HCT116 (cell line): ENCODE measurements at regions not wholly inside any gene's neighbourhood (a gene's known extent, or its start where the extent isn't known, plus 50 kb on each side); places are given as distances from the start of the nearest gene placed in this dataset.

Experiments used
- ATAC-seq: fragments of 200-7000 bp; cut with Tn5 transposase; 2 replicates; pipeline ENCODE4 v1.9.1; 2020; ENCODE audit warnings: mild to moderate bottlenecking, moderate library complexity
- BruUV-seq: library from RNA; stranded (reverse); fragments of 400-500 nt; replicated peaks from 2 replicates; lab custom pipeline; 2021; lab: Mats Ljungman, UMichigan
- CTCF ChIA-PET: fragments of 300-600 bp; sonication (Branson Sonifier 250); formaldehyde crosslinking; loops from one replicate; lab custom pipeline; 2021; ENCODE audit warnings: antibody characterized with exemption; lab: Charles Lee
- POLR2A ChIA-PET: fragments of 300-600, 350-600 bp; sonication (Branson Sonifier 250); formaldehyde crosslinking; loops from one replicate; lab custom pipeline; 2021; ENCODE audit warnings: antibody characterized with exemption; lab: Charles Lee
- RAD21 ChIA-PET, 2 experiments: fragments of 300-600 bp; sonication (Branson Sonifier 250); formaldehyde crosslinking; loops; one replicate each; lab custom pipeline; 2023; ENCODE audit warnings: low total read pairs in 2 of 2; ENCODE audit not compliant: uncharacterized antibody in 2 of 2, unreplicated experiment in 2 of 2, low non-redundant PET in 1 of 2; lab: Charles Lee
- DNase-seq: peaks from one replicate; pipeline ENCODE4 v3.0.0-alpha.2; 2010; ENCODE audit warnings: low read depth, low spot score
- H2AFZ ChIP-seq: fragments of 200-600 bp; shearing (Covaris generic), sonication (generic); 2 replicates; pipeline ENCODE4 v1.6.1; 2017; ENCODE audit warnings: low read depth, mixed run types, mixed read lengths, antibody characterized with exemption, low read length; ENCODE audit not compliant: poor library complexity, severe bottlenecking
- H3K27ac ChIP-seq: 2 replicates; pipeline ENCODE4 v1.5.1; 2012; ENCODE audit warnings: low read depth, low read length
- H3K27me3 ChIP-seq: fragments of 200-600 bp; sonication (generic); 2 replicates; pipeline ENCODE4 v1.6.1; 2016; ENCODE audit warnings: mixed run types, low read length, mixed read lengths; ENCODE audit not compliant: insufficient read depth
- H3K36me3 ChIP-seq, 2 experiments: fragments of 200-500 bp in 1 of 2; fragments of 200-600 bp in 1 of 2; sonication (Bioruptor generic) in 1 of 2; sonication (generic) in 1 of 2; 2 replicates each; pipeline versions ENCODE4 v1.5.1 to v1.6.1; 2014 to 2016; ENCODE audit warnings: low read length in 2 of 2, inconsistent platforms in 1 of 2, mixed read lengths in 1 of 2, mixed run types in 1 of 2; ENCODE audit not compliant: insufficient read depth in 2 of 2, control insufficient read depth in 1 of 2
- H3K4me1 ChIP-seq, 2 experiments: fragments of 200-600 bp in 1 of 2; sonication (generic) in 1 of 2; 2 replicates each; pipeline versions ENCODE4 v1.5.1 to v1.6.1; 2012 to 2017; ENCODE audit warnings: low read length in 2 of 2, inconsistent platforms in 1 of 2, mild to moderate bottlenecking in 1 of 2, mixed read lengths in 1 of 2, mixed run types in 1 of 2, moderate library complexity in 1 of 2; ENCODE audit not compliant: insufficient read depth in 2 of 2, control insufficient read depth in 1 of 2
- H3K4me2 ChIP-seq: fragments of 200-600 bp; sonication (generic); 2 replicates; pipeline ENCODE4 v1.6.1; 2017; ENCODE audit warnings: mixed run types, low read length, mixed read lengths
- H3K4me3 ChIP-seq, 2 experiments: fragments of 200-600 bp in 1 of 2; sonication (generic) in 1 of 2; replicated peaks in 1 of 2; 2 replicates each; pipeline ENCODE4 v1.5.1; 2011 to 2016; ENCODE audit warnings: low read length in 2 of 2, control low read depth in 1 of 2, low read depth in 1 of 2, mild to moderate bottlenecking in 1 of 2, mixed read lengths in 1 of 2, mixed run types in 1 of 2
- H3K79me2 ChIP-seq: fragments of 200-600 bp; sonication (generic); 2 replicates; pipeline ENCODE4 v1.6.1; 2017; ENCODE audit warnings: mild to moderate bottlenecking, mixed run types, low read length, moderate library complexity, mixed read lengths; ENCODE audit not compliant: insufficient read depth
- H3K9ac ChIP-seq: fragments of 200-600 bp; sonication (generic); 2 replicates; pipeline ENCODE4 v1.6.1; 2016; ENCODE audit warnings: low read length, mixed read lengths
- H3K9me2 ChIP-seq: fragments of 200-600 bp; sonication (generic), shearing (Covaris generic); 2 replicates; pipeline ENCODE4 v1.6.1; 2017; ENCODE audit warnings: mixed run types, mild to moderate bottlenecking, moderate library complexity; ENCODE audit not compliant: insufficient read depth
- H3K9me3 ChIP-seq, 2 experiments: fragments of 200-500 bp in 1 of 2; fragments of 200-600 bp in 1 of 2; sonication (Bioruptor generic) in 1 of 2; sonication (generic) in 1 of 2; 2 replicates each; pipeline ENCODE4 v1.6.1; 2014 to 2017; ENCODE audit warnings: low read length in 2 of 2, mixed read lengths in 2 of 2, inconsistent platforms in 1 of 2, low read depth in 1 of 2, mild to moderate bottlenecking in 1 of 2, mixed run types in 1 of 2, moderate library complexity in 1 of 2; ENCODE audit not compliant: control insufficient read depth in 1 of 2, insufficient read depth in 1 of 2
- H4K20me1 ChIP-seq: fragments of 200-600 bp; sonication (generic), shearing (Covaris generic); 2 replicates; pipeline ENCODE4 v1.6.1; 2017; ENCODE audit warnings: mixed run types, mild to moderate bottlenecking, moderate library complexity; ENCODE audit not compliant: insufficient read depth
- EGR1 ChIP-seq: IDR thresholded peaks from 2 replicates; pipeline ENCODE4 v1.6.1; 2012; ENCODE audit warnings: low read depth
- ELF1 ChIP-seq: IDR thresholded peaks from 2 replicates; pipeline ENCODE4 v1.6.1; 2012; ENCODE audit warnings: low read depth, borderline replicate concordance
- EZH2 ChIP-seq: fragments of 200-600 bp; sonication (generic); IDR thresholded peaks from 2 replicates; pipeline ENCODE4 v1.6.1; 2017; ENCODE audit warnings: antibody characterized with exemption, mixed run types
- EZH2phosphoT487 ChIP-seq: fragments of 200-600 bp; IDR thresholded peaks from 2 replicates; pipeline ENCODE4 v1.6.1; 2018; ENCODE audit warnings: antibody characterized with exemption, borderline replicate concordance
- FOSL1 ChIP-seq: IDR thresholded peaks from 2 replicates; pipeline ENCODE4 v1.6.1; 2012; ENCODE audit warnings: low read depth
- JUND ChIP-seq: IDR thresholded peaks from 2 replicates; pipeline ENCODE4 v1.6.1; 2012
- POLR2AphosphoS5 ChIP-seq: IDR thresholded peaks from 2 replicates; pipeline ENCODE4 v1.6.1; 2011; ENCODE audit warnings: mild to moderate bottlenecking, low read depth, low read length, moderate library complexity
- RAD21 ChIP-seq: IDR thresholded peaks from 2 replicates; pipeline ENCODE4 v1.6.1; 2012; ENCODE audit warnings: low read depth, mild to moderate bottlenecking
- SIN3A ChIP-seq: IDR thresholded peaks from 2 replicates; pipeline ENCODE4 v1.6.1; 2012; ENCODE audit warnings: low read depth
- SP1 ChIP-seq: IDR thresholded peaks from 2 replicates; pipeline ENCODE4 v1.6.1; 2012; ENCODE audit warnings: low read depth
- SRF ChIP-seq: IDR thresholded peaks from 2 replicates; pipeline ENCODE4 v1.6.1; 2012; ENCODE audit warnings: low read depth
- YY1 ChIP-seq: IDR thresholded peaks from 2 replicates; pipeline ENCODE4 v1.6.1; 2011; ENCODE audit warnings: low read length, low read depth, moderate library complexity, mild to moderate bottlenecking; ENCODE audit not compliant: insufficient replicate concordance; ENCODE audit errors: extremely low read depth
- ZFX ChIP-seq: fragments of 450-650 bp; IDR thresholded peaks from 2 replicates; pipeline ENCODE4 v1.6.1; 2017
- intact Hi-C: fragments of 100-400 bp; cut with micrococcal nuclease; formaldehyde crosslinking; loops from 2 replicates; pipeline ENCODE4 v1.10.0; 2022
- TF ChIP-seq, protein P1 (sequence below): IDR thresholded peaks from 2 replicates; pipeline ENCODE4 v1.6.1; 2011; ENCODE audit warnings: mild to moderate bottlenecking, low read length, moderate library complexity; ENCODE audit not compliant: insufficient replicate concordance; ENCODE audit errors: extremely low read depth

- no peaks in the 10 kb centered on the region for H3K9me3 ChIP-seq
- no peaks in the 10 kb centered on the region for H4K20me1 ChIP-seq
- H3K36me3 ChIP-seq: no peaks in the 10 kb centered on the region
- H3K4me2 ChIP-seq: no peak overlapping the region
- intact Hi-C loops: no loop called here
- H2AFZ ChIP-seq: no peak overlapping the region
- no peak for TF ChIP-seq EZH2phosphoT487
- TF ChIP-seq FOSL1: no peak
- no peak for TF ChIP-seq ZFX
- no peak for TF ChIP-seq EGR1
- no peak for TF ChIP-seq EZH2
- no peak for TF ChIP-seq RAD21
- no peak for TF ChIP-seq JUND
- TF ChIP-seq POLR2AphosphoS5: no peak
- TF ChIP-seq, protein P1, sequence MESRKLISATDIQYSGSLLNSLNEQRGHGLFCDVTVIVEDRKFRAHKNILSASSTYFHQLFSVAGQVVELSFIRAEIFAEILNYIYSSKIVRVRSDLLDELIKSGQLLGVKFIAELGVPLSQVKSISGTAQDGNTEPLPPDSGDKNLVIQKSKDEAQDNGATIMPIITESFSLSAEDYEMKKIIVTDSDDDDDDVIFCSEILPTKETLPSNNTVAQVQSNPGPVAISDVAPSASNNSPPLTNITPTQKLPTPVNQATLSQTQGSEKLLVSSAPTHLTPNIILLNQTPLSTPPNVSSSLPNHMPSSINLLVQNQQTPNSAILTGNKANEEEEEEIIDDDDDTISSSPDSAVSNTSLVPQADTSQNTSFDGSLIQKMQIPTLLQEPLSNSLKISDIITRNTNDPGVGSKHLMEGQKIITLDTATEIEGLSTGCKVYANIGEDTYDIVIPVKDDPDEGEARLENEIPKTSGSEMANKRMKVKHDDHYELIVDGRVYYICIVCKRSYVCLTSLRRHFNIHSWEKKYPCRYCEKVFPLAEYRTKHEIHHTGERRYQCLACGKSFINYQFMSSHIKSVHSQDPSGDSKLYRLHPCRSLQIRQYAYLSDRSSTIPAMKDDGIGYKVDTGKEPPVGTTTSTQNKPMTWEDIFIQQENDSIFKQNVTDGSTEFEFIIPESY: no peak
- TF ChIP-seq YY1: no peak
- no peak for TF ChIP-seq ELF1
- no peak for TF ChIP-seq SRF
- no peak for TF ChIP-seq SIN3A
- TF ChIP-seq SP1: no peak
- no peak for ATAC-seq
- ChIA-PET POLR2A (no interaction called here), CTCF (no interaction called here), RAD21 (no interaction called here)
- H3K27ac ChIP-seq: no peak overlapping the region
- H3K27me3 ChIP-seq: peaks cover 22% of the 10 kb centered on the region
- no peaks in the 10 kb centered on the region for H3K4me1 ChIP-seq
- H3K9ac ChIP-seq: no peak overlapping the region
- H3K9me2 ChIP-seq: no peaks in the 10 kb centered on the region
- BruUV-seq: no TSS peak
- no peak overlapping the region for H3K4me3 ChIP-seq
- DNase-seq: no peak
- no peaks in the 10 kb centered on the region for H3K79me2 ChIP-seq
Measured at GRCh38 chr6:153591159-153591558, 447.9 kb upstream of the OPRM1 start.
